HT-29 (cell line): ENCODE measurements at regions not wholly inside any gene's neighbourhood (a gene's known extent, or its start where the extent isn't known, plus 50 kb on each side); places are given as distances from the start of the nearest gene placed in this dataset.

Source experiments
- DNase-seq: peaks from one replicate; pipeline ENCODE4 v3.0.0-alpha.2; 2015; ENCODE audit warnings: low spot score

DNA sequence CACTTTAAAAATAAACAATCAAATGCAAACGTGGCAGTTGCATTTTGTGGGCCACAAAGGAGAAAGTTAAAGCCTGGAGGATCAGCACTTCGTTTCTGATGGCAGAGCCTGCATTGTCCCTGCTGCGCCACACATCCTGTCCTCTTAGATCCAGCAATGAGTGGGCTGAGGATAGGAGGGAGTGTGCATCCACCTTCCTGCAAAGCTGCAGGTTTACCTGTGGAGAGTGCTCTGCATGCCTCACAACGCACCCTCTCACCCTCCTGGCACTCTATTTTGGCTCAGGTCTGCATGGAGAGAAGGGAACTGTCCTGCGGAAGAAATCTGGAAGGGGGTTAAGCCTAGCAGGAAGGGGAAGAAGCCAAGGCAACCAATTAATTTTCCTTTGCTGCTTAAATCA is 212.2 kb upstream of the SLC24A2 start:
- DNase-seq: no peak

DNA sequence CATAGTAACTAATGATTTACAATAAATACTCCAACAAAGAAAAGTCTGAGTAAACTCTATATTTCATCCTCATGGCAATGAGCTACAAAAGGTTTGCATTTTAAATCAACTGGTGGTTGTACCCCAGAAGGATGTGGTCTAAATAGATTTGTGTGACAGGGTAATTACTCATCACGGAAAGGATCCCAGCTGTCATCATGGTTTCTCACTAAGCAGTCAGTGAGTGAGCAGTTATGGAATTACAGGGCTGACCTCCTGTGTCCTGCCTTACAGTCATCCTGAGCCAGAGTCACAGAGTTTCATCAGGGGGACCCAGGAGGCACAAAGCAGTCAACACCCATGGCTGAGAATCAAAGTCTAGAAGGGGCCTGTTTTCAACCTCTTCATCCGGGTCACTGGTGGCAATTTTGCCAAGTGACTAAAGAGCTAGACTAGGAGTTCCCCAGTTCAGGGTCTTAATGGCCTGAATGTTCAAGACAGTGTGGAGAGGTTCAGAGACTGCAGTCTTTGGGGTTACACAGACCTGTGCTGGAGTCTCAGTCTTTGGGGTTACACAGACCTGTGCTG is 210.7 kb upstream of the SLC24A2 start:
- no peak for DNase-seq

DNA sequence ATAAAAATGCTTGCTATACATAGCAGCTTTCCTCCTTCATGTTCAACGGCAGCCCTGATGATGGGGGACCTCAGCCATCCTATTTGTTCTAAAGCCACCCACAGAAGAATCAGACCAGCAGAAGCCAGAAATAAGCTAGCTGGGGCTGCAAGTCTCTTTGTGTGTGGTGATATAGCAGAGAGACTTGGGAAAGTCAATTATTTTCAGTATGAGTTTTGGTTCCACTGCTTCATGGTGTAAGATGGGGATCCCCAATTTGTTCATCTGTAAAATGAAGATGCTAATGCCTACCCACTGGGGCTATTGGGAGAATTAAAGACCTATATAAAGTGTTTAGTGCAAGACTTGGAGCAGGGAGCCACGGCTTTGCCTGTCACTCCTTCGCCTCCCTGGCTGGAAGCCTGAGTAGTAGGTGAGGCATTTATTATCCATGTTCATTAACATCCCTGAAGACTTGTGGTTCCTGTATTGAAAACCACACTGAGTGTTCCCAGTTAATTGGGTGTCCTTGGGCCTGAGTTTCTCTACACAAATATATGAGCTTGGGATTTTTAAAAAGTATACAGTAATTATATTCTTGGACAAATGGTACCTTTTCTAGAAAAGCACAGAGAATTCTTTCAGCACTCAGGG is 210.1 kb upstream of the SLC24A2 start:
- no peak for DNase-seq

DNA sequence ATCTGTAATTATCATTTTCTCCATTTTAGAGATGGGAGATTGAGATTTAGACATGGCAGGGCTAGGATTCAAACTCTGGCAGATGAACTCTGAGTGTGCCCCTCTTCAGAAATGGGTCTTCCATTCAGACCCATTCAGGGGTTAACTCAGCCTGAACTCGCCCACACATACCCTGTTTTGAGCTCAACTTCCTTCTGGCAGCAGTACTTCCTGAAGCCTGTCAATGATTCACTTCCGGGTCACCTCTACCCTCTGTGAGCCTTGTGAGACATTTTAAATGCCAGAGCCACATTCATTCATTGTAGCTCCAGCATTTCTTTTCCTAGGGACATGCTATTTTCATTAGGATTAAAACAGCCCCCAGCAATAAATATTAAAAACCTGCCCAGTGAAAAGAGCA is 209.3 kb upstream of the SLC24A2 start:
- peak; percentile 3 for DNase-seq

DNA sequence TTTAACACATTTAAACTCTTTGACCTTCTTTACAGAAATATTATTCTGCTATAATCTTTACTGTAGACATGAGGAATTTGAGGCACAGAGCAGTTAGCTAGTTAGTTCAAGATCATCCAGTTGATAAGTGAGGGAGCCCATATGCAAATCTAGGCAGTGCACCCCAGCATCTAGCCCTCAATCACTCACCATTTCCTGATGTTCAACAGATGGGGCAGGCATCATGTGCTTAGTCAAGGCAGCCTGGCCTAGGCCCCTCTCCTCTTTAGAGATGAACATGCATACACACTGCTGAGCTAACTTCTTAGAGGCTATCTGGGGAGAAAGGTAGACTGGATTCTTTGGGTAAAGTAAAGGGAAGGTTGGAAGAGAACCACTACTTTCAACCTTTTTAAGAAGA is 206.8 kb upstream of the SLC24A2 start:
- no peak for DNase-seq

DNA sequence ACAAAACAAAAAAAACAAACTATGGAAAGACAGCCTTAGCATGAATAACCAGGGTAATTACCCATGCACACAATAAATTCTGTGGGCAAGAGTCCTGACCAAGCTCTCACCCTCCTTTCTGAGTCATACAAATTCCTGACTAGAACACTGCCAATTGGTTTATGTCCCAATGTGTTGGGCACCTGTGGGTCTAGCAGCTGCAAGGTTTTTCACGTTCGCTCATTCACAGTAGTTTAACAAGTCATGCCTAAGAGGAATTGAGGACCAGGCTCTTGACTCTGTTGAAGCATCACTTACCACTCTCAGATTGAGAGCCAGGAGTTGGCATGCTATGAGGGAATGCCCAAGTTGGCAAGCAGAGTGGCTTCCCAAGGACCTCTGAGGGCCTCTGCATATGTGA is 205.5 kb upstream of the SLC24A2 start:
- no peak for DNase-seq

DNA sequence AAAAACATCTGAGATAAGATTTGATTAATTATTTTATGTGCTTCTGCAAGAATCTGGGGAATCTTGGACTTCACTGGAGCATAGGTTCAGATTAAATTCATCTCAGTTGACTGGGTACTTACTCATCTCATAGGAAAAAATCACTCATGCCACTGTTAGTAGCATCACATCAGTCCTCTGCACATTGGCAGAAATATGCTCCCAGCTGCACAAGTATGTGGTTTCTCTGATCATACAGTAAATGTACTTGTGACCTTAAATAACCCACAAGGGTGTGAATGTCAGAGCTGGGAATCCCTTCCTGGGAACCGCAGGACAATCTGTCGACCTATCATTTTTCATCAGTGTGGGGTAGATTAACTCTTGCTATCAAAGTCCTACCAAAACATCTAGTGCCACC is 203.7 kb upstream of the SLC24A2 start:
- DNase-seq: no peak

DNA sequence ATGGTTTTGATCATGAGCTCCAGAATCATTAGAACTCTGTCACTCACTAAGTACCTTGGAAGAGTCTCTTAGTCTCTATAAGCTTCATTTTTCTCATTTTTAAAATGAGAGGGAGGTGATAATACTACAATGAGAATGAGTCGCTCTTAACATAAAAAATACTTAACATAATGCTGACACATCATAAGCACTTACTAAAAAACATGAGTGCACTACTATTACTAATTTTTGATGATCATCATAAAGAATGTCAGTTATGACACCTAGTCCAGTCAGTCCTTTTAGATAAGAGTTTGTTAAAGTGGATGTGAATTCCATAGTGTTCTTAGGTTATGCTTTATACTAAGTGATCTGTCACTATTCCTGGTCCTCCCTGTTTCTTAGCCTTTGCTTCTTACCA is 200.4 kb upstream of the SLC24A2 start:
- DNase-seq: no peak

DNA sequence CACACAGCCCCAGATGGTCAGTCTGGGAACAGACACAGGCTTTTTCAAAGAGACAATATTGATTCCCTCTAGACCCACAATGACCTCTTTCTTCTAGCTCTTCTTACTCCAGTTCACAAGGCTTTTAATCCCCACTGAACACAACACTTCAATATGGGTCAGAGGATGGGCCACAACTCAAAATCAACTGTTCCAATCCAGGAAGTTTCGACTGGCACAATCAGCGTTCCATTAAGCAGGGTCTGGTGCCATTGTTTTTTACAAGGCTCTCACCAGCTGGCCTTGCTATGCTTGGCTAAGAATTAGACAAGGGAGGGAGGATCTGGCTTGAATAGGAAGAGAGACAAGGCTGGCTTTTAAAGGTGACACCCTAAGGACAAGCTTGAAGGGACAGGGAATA is 199.4 kb upstream of the SLC24A2 start:
- no peak for DNase-seq

DNA sequence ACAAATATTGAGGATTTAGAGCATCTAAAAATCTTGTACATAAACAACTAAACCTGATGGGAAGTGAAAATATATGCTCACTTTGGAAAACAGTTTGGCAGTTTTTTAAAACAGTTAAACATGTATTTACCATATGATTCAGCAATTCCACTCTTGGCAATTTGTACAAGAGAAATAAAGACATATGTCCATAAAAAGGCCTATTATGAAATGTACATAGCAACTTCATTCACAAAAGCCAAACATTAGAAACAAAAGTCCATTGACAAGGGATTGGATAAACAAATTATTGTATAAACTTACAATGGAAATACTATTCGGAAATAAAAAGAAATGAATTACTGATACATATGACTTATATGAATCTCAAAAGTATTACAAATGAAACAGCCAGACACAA is 196.2 kb upstream of the SLC24A2 start:
- DNase-seq: no peak

DNA sequence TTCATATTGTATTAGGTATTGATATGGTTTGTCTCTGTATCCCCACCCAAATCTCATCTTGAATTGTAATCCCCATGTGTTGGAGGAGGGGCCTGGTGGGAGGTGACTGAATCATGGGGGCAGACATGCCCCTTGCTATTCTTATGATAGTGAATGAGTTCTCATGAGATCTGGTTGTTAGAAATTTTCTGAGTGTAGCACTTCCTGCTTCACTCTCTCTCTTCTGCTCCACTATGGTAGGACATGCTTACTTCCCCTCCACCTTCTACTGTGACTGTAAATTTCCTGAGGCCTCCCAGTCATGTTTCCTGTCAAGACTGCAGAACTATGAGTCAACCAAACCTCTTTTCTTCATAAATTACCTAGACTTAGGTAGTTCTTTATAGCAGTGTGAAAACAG is 187.4 kb upstream of the SLC24A2 start:
- no peak for DNase-seq

DNA sequence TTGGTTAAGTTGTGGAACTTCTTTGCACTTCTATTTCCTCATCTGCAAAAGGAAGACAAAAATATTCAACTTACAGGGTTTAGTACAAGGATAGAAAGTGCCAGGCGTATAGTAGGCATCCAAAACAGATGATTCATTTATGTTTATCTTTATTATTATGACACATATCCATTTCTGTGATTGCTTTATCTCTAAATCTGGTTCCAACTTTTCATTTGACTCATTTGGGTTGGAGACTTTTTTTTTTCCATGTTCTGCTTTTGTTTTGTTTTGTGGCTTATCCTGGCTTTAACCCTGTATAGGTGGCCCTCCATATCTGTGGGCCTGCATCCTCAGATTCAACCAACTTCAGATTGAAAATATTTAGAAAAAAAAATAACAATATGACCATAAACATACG is 186.7 kb upstream of the SLC24A2 start:
- DNase-seq: no peak

DNA sequence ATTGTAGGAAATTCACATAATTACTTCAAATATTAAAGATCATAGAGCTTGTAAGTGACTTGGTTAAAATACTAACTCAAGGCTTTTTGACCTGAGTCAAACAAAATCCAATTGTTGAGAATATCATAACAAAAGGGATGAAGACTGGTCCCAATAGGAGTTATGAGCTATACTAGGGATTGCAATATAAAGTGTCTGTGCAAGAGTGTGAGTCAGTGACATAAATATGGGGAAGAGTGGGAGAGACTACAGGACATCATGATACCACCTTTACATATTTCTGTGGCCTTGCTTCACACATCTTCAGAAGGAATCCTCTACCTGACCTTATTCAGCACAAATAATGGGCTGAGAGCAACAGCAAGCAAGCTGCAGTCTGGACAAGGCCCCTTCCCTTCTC is 180.9 kb upstream of the SLC24A2 start:
- DNase-seq: no peak

DNA sequence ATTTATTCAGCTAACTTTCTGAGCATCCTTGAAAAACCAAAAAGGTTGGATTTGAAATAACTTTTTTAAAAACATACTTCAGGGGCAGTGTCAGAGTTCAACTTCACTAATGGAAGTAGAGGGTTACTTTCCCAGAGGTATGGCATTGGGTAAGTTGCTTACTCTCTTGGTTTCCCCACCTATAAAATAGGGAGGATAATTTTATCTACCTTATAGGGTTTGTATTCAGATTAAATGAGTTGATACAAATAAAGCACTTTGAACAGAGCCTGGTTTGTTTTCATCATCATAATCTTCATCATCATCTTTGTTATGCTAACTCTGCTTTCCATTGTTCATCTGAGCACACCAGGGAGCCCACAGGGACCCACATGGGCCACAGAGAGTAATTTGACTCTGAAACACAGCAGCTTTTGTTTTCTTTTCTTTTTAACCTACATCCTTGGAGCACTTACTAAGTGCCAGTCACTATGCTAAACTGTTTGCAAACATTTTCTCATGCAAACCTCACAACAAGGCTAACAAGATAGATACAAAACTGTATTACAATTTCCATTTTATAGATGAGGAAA is 179.1 kb upstream of the SLC24A2 start:
- no peak for DNase-seq

DNA sequence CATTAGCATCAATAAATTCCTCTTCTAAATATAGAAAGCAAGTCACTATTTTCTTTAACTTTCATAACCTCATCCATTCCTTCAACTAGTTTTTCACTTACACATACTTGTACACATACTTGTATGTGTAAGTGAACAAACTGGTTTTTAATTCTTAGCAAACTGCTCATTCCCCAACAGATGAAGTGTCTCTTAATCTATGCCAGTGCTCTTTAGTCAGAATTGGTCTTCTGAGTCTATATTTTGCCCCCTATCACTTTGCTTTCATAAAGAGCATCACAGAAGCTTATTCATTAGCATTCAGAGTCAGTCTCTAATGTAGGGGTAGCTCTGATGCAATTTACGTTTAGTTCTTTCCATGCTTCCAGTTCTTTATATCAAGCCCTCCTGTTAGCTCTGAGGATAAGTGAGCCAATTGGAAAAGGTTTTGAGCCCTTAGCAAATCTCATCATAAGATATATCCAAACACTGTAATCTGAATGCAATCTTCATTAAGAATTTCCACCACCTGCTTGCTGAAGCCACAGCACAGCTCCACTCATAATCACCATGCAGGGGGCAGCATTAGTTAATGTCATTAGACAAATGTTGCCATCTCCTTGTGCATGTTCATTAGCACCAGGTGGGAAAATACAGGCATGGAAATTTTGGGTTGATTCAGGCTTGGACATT is 178.5 kb upstream of the SLC24A2 start:
- peak; percentile 4 for DNase-seq

DNA sequence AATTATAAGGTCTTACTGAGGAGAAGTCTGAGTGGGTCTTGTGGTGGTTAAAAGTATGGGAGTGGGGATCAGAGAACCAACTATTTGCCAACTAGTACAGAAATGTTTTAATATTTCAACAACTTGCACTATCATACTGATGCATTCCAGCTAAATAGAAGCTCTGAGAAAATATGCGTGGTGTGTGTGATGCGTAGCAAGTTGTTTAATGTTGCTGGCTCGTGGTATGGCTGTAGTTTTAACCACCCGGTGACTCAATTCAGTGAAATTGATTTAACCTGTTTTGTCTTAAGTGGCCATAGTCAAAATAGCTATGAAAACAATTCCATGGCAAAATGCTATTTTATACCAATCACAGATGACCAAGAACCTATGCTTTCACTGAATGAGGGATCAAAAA is 176.5 kb upstream of the SLC24A2 start:
- DNase-seq: no peak

DNA sequence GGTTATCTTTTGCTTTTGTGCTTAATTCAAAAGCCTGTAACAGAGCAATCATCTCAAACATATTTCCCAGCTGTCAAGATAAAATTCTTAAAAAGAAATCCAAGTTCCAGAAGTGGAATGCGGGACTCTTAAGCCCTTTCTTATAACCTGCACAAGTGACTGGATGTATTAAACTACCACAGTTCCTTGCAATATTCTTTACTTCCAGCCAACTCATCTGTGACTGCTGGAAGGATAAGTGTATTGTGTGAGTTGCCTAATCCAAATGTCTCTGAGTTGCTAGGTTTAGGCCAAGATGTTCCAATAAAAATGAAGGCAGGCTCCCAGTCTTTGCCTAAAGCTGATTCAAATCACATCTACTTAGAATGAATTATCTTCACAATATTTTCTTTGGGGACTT is 159.2 kb upstream of the SLC24A2 start:
- no peak for DNase-seq

DNA sequence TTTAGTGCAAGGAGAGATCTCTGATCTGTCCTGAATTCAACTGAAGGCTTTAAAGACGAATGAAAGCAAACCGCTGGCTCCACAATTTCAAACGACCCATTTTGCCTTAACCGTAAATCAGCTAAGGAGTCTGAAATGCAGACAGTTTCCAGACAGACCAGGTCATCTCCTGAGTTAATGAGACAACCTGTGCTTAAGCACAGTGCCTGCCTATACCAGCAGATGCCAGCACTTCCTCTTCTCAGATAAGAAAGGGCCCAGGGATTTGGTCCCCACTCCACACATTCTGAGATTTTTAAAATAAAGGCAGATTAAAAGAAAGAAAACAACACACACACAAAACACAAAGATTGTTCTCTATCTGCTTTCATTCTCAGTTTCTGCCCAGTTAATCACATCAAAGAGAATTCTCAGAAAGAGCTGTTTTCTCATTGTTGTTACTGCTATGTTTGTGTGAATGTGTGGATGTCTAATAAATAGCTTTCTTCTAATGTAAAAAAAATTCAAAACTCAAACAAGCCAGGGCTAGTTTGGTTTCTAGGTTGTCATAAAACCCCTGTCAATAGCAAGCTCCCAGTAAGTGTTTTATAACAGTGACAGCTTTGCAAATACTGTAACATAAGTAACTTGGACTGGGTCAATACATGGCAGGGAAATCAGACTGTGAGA is 157.7 kb upstream of the SLC24A2 start:
- peak; percentile 10 for DNase-seq

DNA sequence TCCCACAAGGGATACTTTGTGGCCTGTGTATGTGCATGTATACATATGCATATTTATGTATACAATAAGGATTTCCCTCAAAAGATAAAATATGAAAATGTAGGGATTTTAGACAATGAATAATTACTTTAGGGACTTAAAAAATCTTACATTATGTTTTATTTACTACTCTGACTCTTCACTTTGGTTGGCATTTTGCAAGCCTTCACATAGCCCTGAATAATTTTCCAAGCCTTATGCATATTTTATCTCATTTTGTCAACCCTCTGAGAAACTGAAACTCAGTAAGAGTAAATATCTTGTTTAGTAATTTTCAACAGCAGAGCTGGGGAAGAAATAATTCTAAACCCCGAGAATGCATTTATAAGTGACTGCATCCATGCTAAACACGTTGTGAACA is 153.0 kb upstream of the SLC24A2 start:
- no peak for DNase-seq

DNA sequence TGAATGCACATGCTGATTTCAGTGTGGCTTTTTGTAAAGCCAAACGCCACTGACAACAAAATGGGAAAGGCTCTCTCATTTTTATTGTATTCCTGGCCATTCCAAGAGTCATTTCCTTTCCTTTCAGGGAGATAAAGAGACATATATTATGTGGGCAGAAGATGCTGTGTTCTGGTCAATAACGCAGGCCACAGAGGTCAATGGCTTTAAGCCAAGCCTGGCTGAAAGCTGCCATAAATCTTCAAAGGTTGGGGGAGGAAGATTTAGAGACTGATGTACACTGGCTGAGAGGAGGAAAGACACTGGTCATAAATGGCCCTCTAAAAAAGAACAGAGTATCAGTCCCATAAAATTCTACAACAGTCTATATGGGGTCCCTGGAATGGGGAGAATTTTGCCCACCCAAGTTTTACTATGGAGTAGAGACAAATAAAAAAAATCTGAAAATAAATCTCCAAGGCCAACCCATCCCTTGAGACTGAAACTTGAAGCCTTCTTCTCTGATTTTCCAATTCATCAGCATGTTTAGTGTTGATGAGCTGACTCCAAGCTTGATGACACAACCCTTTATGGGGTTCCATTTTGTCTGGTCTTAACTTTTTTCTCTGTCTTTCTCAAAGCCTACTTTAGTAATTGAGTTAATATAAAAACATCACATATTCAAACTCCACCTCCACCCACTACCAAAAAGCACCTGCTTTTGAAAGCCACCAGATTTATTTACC is 152.1 kb upstream of the SLC24A2 start:
- DNase-seq: no peak

DNA sequence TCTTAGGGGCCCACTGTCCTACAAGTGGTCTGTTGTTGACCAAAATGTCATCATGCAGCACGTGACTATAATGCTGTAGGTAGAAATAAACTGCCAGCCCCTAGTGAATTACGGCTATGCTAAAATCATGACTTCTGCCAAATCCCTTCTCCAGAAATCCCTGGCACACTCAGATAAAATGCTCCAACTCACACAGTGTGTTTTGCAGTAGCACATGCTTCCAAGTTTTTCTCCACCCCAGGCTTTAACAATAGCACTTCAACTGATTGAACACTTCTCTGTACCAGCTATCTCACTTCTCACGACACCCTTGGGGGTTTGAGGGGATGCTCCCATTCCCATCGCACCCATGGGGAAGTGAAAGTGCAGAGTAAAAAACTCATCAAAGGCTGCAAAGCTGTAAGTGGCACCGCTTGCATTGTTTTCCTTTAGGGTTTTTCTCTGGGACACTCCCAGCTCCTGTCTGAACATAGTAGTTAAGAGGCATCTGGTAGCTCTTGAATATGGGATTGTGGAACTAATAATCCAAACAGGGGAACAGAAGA is 151.0 kb upstream of the SLC24A2 start:
- no peak for DNase-seq
